Daoy (cell line): ENCODE measurements at regions not wholly inside any gene's neighbourhood (a gene's known extent, or its start where the extent isn't known, plus 50 kb on each side); places are given as distances from the start of the nearest gene placed in this dataset.
A peak's percentile ranks its signal among the peaks of the same experiment; 100 is the strongest.
"Not testable (repeated sequence)": the region's sequence is repeated elsewhere in the genome, so short reads cannot be mapped to it uniquely, and the experiment has no call there.

Experiments used
- DNase-seq: peaks from one replicate; pipeline ENCODE4 v3.0.0-alpha.2; 2015; ENCODE audit warnings: low read depth

- peak; percentile 4 for DNase-seq
Measured at GRCh38 chr13:79874396-79875360, 393.7 kb downstream of the NDFIP2 start.

DNA sequence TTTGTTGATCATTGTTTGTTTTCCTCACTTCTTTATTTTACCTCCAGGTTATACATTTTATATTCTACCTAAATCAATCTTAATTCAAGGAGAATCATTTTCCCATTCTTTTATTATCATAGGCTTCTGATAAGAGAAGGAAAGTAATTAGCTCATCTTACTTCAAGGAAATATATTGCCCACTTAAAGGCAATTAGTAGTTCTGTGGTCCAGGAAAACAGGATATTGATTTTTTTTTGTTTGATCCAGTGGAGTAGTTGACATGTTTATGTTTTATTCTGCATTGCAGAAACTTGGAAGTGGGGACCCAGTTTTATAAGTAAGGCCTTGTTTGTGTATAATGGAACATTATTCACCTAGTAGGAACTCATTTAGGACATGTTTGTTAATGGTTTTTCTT, 390.6 kb downstream of the NDFIP2 start:
- no peak for DNase-seq

DNA sequence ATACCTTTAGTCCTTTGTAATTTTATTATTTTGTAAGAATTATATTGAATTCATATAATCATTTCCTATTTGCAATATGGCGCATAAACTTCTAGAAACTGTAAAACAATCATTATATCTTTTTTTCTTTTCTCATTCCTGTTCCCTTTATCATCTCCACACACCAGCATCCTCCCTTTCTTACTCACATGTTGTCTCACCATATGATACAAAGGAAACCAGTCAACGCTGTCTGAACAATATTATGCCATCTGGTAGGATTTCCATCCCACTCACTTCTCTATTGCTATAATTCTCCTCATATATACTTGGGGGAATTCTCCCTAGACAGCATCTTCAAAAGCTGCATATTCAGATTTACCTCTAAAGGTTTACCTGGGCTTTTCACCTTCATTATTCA, 389.8 kb downstream of the NDFIP2 start:
- DNase-seq = no peak

DNA sequence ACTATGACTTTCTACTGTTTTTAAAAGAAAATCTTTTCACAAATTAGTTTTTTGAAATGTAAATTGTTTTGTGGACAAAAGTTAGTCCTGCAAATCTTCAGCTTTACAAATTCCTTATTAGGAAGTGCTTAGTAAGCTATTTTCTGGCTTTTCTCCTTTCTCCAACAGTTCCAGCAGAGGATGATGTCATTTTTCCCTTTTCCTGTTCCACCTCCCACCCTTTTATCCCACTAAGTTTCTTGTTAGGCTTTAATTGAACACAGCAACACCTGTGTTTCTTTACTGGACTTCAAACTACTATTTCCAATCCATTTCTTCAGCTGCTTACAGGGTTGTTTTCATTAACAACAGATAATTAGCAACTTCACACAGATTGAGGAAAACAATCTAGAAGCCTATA, 389.2 kb downstream of the NDFIP2 start:
- DNase-seq = no peak

- no peak for DNase-seq
Measured at GRCh38 chr13:79869326-79869725, 388.4 kb downstream of the NDFIP2 start.

GRCh38 chr13:79867254-79867653, 386.3 kb downstream of the NDFIP2 start:
- no peak for DNase-seq

GRCh38 chr13:79866436-79866835, 385.5 kb downstream of the NDFIP2 start:
- no peak for DNase-seq

DNA sequence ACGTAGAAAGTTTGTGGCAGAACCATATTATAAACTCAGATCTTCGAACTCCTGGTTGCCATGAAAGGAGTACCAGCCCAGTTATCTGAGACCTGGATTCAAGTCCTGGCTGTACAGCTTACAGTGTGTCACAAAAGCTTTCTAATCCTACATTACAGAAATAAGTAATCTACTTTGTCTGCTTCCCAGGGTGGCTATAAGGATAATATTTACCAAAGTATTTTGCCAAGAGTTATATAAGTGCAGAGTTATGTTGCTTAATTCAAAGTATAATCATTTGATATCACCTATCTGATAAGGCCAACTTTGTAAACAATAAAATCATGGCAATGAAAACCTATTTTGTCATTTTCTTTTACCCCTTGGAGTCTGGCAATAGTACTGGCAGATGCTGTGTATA, 381.6 kb downstream of the NDFIP2 start:
- DNase-seq = no peak

DNA sequence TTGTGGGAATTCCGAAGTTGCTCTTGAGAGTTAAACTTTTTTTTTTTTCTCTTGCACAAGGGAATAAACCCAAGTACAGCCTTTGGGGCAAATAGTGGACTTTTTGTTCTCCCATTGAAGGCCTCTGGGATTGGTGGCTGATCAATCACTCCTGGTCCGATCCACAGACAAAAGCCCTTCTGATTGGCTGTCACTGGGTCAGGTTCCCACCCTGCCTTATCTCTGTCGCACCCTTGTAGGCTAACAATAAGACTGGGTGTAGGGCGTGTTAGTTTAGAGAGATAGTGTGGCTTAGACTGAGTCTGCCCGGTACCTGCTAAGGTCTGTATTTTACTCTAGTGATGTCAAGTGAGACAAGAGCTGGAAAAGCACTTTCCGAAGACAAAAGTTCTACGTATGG, 380.8 kb downstream of the NDFIP2 start:
- no peak for DNase-seq

DNA sequence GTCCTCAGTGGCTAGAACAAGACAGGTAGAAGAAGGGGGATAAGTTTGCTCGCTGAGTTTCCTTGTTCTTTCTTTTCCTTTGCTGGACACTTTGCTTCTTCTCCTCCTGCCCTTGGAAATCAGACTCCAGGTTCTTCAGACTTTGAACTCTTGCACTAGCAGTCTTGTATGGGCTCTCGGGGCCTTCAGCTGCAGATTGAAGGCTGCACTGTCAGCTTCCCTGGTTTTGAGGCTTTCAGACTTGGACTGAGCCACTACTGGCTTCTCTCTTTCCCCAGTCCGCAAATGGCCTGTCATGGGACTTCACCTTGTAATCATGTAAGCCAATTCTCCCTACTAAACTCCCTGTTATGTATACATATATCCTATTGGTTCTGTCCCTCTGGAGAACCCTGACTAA, 379.8 kb downstream of the NDFIP2 start:
- DNase-seq = no peak

DNA sequence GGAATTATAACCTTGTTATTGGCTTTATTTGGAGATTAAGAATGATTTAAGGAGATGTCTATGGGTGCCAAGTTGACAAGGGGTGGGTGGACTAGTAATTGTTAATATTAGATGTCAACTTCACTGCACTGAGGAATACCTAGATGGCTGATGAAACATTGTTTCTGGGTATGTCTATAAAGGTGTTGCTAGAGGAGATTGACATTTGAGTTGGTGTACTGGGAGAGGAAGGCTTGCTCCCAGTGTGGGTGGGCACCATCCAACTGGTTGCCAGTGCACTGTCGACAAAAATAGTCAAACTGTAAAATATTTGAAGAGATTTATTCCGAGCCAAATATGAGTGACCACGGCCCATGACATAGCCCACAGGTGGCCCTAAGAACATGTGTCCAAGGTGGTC, 378.8 kb downstream of the NDFIP2 start:
- DNase-seq = no peak

- DNase-seq = no peak
Measured at GRCh38 chr13:79853251-79853650, 372.3 kb downstream of the NDFIP2 start.

DNA sequence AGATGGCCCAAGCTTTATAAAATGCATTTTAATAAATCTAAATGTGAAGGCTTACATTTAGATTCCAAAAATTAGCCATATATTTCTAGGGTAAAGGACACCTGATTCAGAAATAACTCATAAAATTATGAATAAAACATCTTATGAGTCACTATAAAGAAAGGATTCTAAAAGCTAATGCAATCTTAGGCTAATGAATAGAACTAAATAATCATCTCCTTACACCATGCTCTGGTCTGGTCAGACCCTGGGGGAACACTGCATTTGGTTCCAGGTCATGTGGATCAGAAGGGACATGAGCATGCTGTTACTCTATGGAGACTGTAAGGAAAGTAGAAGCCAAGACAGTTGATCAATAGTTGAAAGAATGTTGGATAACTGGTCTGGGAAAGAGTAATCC, 370.4 kb downstream of the NDFIP2 start:
- DNase-seq = no peak

- no peak for DNase-seq
Measured at GRCh38 chr13:79847882-79848592, 367.1 kb downstream of the NDFIP2 start.

- no peak for DNase-seq
Measured at GRCh38 chr13:79846386-79846785, 365.4 kb downstream of the NDFIP2 start.

GRCh38 chr13:79837741-79838450, 356.9 kb downstream of the NDFIP2 start:
- DNase-seq = peak; percentile 55

- DNase-seq = not testable (repeated sequence)
Measured at GRCh38 chr13:79836121-79836520, 355.2 kb downstream of the NDFIP2 start.

DNA sequence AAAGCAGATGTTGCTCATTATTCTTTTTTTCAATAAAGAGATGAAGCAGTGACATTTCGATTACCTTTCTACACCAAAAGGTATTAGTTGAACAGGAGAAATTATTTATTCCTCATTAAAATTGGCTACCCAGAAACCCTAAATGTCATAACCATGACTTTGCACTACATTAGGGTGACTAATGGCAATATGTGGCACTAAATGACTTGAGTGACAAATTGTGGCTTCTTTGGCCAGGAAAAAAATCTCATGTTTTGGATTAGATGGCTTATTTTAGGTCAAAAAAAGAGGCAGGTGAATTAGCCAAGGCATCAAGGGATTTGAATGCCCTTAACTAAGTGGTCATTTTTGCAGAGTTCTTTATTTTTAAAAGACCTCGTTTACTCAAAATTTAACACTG, 353.9 kb downstream of the NDFIP2 start:
- no peak for DNase-seq

- no peak for DNase-seq
Measured at GRCh38 chr13:79833991-79834390, 353.0 kb downstream of the NDFIP2 start.

DNA sequence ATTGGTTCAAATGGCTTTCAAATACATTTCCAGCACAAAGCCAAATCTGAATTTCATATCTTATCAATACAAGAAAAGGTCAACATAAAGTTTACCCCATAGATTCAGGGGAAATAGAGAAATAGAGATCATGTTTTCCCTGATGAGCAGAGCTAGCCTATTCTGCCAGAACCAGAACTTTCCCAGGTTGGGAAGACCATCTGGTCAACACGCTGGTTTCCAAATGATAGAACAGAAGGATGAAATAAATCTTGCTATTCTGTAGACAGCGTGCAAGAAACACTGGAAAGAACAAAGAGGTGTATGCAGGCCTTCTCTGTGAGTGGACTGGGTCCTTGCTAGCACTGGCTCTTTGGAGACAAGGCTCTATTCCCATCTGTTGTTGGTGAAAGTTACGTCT, 350.6 kb downstream of the NDFIP2 start:
- DNase-seq = no peak

DNA sequence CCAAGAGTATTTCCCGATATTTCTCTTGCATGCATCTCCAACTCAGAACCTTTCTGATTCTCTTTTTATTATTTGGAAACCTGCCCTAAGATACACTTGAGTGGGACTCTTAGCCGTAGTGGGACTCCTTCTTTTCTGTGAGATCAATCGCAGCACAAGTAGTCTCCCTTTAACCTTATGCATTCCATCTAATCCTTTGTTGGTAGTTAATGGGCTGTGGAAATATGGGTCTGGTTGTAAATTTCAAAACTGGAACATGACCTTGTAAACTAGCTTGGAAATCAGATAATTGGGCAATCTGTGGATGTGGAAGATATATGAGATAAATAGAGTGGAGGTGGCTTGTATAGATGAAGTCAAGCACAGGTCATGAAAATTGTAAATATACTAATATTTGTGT, 350.0 kb downstream of the NDFIP2 start:
- no peak for DNase-seq

DNA sequence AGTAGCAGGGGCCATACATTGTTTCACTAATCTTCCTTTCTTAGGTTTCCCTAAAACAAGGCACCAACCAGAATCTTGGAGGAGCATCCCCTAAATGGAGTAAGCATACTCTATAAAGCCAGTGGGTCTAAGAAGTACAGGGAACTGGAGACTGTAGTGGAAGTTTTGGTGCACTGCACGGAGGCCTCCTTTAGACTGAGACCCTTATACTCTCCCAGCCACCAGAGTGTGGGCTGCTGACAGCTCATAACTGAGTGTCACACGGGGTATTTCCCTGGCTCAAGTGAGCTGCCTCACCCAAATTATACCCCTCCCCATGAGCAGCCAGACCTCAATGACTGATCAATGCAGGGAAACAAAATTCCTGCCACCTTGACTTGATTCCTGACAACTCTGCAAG, 349.5 kb downstream of the NDFIP2 start:
- no peak for DNase-seq
